ENCODE measurements at regions not wholly inside any gene's neighbourhood (a gene's known extent, or its start where the extent isn't known, plus 50 kb on each side); places are given as distances from the start of the nearest gene placed in this dataset.

DNA sequence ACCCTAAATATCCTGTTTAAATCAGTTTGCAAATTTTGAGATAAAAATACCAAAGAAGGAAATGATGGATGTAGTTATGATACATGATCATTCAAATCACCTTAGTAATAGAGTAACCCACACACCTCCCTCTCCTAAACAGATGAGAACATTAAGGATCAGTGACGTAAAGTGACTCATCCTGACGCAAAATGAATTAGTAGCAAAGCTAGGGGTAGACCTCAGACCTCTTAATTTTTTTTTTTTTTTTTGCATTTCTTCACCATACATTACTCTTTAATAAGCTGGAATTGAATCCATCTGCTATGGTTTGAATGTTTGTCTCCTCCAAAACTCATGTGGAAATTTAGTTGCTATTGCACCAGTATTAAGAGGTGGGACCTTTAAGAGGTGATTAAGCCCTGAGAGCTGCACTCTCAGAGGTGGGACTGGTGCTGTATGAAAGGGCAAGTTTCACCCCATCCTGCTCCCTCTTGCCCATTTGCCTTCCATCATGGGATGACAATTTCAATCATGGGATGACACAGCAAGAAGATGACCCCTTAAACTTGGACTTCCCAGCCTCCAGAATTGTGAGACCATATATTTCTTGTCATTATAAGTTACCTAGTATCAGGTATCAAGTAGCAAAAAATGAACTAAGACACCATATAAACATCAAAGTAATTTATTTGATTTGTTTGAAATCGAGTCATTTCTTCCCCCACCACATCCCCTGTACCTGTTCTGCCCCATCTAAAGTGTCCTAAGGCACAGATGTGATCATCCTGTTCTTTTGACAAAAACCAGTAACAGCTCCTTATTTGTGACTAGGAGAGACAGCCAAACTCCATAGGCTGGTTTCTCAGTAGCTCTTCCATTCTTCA, 114.6 kb upstream of the DUSP10 start:
- TF ChIP-seq, protein P1, sequence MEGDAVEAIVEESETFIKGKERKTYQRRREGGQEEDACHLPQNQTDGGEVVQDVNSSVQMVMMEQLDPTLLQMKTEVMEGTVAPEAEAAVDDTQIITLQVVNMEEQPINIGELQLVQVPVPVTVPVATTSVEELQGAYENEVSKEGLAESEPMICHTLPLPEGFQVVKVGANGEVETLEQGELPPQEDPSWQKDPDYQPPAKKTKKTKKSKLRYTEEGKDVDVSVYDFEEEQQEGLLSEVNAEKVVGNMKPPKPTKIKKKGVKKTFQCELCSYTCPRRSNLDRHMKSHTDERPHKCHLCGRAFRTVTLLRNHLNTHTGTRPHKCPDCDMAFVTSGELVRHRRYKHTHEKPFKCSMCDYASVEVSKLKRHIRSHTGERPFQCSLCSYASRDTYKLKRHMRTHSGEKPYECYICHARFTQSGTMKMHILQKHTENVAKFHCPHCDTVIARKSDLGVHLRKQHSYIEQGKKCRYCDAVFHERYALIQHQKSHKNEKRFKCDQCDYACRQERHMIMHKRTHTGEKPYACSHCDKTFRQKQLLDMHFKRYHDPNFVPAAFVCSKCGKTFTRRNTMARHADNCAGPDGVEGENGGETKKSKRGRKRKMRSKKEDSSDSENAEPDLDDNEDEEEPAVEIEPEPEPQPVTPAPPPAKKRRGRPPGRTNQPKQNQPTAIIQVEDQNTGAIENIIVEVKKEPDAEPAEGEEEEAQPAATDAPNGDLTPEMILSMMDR (IDR thresholded peaks at IDR 0.05), result no peak
- TF ChIP-seq POLR2A (IDR thresholded peaks at IDR 0.05), result no peak
